RWPE2 (cell line): ENCODE measurements at regions not wholly inside any gene's neighbourhood (a gene's known extent, or its start where the extent isn't known, plus 50 kb on each side); places are given as distances from the start of the nearest gene placed in this dataset.

Source experiments
- ATAC-seq: fragments of 200-7000 bp; cut with Tn5 transposase; 3 replicates; pipeline ENCODE4 v1.9.1; 2021; ENCODE audit warnings: low read depth
- DNase-seq: peaks from one replicate; pipeline ENCODE4 v3.0.0-alpha.2; 2020; ENCODE audit warnings: low spot score
- H3K27ac ChIP-seq: fragments of 450-650 bp; 2 replicates; pipeline ENCODE4 v1.5.1; 2017; ENCODE audit warnings: mild to moderate bottlenecking; ENCODE audit not compliant: poor library complexity, severe bottlenecking
- H3K27me3 ChIP-seq: fragments of 250-450 bp; sonication (Bioruptor Pico); 2 replicates; pipeline ENCODE4 v1.5.1; 2021; ENCODE audit warnings: mild to moderate bottlenecking, moderate library complexity; ENCODE audit not compliant: insufficient read depth, poor library complexity, severe bottlenecking
- H3K36me3 ChIP-seq: fragments of 250-450 bp; sonication (Bioruptor Pico); 2 replicates; pipeline ENCODE4 v1.5.1; 2020; ENCODE audit warnings: low read depth, mild to moderate bottlenecking, moderate library complexity
- H3K4me1 ChIP-seq: fragments of 250-450 bp; sonication (Bioruptor Pico); 2 replicates; pipeline ENCODE4 v1.5.1; 2021; ENCODE audit warnings: mild to moderate bottlenecking, moderate library complexity; ENCODE audit not compliant: insufficient read depth, poor library complexity, severe bottlenecking
- H3K4me3 ChIP-seq: fragments of 250-450 bp; sonication (Bioruptor Pico); 2 replicates; pipeline ENCODE4 v1.5.1; 2021; ENCODE audit warnings: mild to moderate bottlenecking, moderate library complexity; ENCODE audit not compliant: severe bottlenecking
- H3K9me3 ChIP-seq: fragments of 250-450 bp; sonication (Bioruptor Pico); 2 replicates; pipeline ENCODE4 v1.5.1; 2021; ENCODE audit warnings: mild to moderate bottlenecking, moderate library complexity; ENCODE audit not compliant: severe bottlenecking
- TF ChIP-seq, protein P1 (sequence below): fragments of 450-650 bp; IDR thresholded peaks from one replicate; pipeline ENCODE4 v1.5.1; 2017; ENCODE audit warnings: mild to moderate bottlenecking, moderate library complexity; ENCODE audit not compliant: poor library complexity, severe bottlenecking

DNA sequence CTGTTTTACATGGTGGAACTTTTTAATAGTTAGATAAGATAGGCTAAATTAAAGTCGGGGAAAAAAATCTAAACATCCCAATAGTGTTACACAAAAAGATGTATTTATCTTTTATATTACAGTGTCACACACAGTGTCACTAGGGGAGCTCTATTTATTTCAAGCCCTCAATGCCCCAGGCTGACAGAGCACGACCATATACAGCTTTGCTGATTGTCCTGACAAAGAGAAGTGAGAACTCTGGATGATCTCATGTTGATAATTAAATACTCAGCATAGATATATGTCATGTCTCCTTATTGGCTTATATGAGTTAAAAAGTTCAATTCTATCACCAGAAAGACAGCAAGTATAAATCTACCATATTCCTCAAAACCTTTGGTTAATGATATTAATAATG lies 594.3 kb downstream of the LRFN5 start:
- no peak overlapping the region for H3K27ac ChIP-seq
- TF ChIP-seq, protein P1, sequence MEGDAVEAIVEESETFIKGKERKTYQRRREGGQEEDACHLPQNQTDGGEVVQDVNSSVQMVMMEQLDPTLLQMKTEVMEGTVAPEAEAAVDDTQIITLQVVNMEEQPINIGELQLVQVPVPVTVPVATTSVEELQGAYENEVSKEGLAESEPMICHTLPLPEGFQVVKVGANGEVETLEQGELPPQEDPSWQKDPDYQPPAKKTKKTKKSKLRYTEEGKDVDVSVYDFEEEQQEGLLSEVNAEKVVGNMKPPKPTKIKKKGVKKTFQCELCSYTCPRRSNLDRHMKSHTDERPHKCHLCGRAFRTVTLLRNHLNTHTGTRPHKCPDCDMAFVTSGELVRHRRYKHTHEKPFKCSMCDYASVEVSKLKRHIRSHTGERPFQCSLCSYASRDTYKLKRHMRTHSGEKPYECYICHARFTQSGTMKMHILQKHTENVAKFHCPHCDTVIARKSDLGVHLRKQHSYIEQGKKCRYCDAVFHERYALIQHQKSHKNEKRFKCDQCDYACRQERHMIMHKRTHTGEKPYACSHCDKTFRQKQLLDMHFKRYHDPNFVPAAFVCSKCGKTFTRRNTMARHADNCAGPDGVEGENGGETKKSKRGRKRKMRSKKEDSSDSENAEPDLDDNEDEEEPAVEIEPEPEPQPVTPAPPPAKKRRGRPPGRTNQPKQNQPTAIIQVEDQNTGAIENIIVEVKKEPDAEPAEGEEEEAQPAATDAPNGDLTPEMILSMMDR, result no peak

DNA sequence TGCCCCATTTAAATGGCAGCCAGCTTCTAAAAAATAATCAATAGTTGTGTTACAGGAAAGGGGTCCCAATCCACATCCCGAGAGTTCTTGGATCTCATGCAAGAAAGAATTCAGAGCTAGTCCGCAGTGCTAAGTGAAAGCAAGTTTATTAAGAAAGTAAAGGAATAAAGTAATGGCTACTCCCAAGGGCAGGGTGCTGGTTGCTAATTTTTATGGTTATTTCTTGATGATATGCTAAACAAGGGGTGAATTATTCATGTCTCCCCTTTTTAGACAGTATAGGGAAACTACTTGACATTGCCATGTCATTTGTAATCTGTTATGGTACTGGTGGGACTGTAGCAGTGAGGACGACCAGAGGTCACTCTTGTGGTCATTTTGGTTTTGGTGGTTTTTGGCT lies 591.3 kb downstream of the LRFN5 start:
- no peaks in the 10 kb centered on the region for H3K36me3 ChIP-seq
- H3K27me3 ChIP-seq, result peaks cover 3% of the 10 kb centered on the region
- H3K9me3 ChIP-seq, result no peaks in the 10 kb centered on the region
- TF ChIP-seq, protein P1, result no peak
- H3K27ac ChIP-seq, result no peak overlapping the region
- DNase-seq (no peak), ATAC-seq (no peak)
- H3K4me1 ChIP-seq, result peaks cover 6% of the 10 kb centered on the region
- no peak overlapping the region for H3K4me3 ChIP-seq

More for the DNA sequence above, 594.3 kb downstream of the LRFN5 start:
- Histone ChIP-seq H3K9me3 (no peaks in the 10 kb centered on the region), H3K4me3 (no peak overlapping the region), H3K36me3 (no peaks in the 10 kb centered on the region), H3K4me1 (no peaks in the 10 kb centered on the region), H3K27me3 (peaks cover 3% of the 10 kb centered on the region)
- DNase-seq, result no peak
- no peak for ATAC-seq

DNA sequence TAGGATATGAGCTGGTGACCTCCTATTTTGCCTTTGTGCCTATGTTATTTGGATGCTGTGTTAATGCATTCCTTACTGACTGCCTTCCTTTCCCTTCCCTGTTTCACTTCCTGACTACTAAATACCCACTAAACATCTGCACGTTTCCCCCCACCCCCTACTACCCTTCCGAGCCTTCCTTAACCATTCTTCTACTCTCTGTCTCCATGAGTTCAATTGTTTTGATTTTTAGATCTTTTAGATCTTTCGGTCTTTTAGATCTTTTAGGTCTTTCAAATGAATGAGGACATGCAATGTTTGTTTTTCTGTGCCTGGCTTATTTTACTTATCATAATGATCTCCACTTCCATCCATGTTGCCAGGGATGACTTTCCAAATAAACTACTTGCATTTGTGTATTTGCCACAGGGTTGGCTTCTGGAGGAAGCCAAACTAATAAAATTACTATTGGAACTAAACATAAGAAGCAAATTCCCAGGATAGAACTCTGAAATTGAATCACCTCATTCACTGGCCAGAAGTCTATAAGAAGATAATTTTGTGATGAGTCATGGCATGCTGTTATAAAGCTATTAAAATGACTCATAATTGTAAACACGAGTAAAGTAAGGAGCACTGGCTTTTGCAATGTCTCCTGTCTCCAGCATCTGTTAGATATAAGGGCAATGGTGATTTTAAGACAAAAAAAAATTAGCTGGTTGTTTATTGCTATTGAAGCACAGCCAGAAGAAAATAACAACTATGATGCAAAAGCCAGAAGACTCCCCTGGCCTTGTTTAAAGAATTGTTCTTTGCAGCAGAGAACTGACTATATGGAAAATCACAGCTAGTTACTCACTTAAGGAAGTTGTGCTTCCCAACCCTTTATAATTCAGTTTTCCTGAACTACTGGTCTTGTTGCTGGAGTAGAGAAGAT lies 586.3 kb downstream of the LRFN5 start:
- Histone ChIP-seq H3K27ac (peak overlapping the region; percentile 67), H3K27me3 (no peaks in the 10 kb centered on the region), H3K4me1 (peaks cover 15% of the 10 kb centered on the region), H3K36me3 (no peaks in the 10 kb centered on the region), H3K9me3 (no peaks in the 10 kb centered on the region), H3K4me3 (no peak overlapping the region)
- ATAC-seq, result peak; percentile 99
- DNase-seq, result no peak
- TF ChIP-seq, protein P1, result no peak

DNA sequence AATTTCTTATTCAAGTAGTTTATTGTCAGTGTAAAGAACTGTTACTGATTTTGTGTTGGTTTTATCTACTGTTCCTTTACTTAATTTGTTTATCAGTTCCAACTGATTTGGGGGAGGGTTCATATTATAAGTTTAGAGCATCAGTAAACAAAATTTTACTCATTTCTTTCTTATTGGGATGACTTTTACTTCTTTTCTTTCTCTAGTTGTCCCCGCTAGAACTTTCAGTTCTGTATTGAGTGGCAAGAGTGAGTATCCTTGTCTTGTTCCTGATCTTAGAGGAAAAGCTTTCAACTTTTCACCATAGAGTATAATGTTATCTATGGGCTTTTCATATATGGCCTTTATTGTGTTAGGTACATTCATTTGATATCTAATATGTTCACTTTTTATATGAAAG lies 584.1 kb downstream of the LRFN5 start:
- Histone ChIP-seq H3K9me3 (no peaks in the 10 kb centered on the region), H3K4me3 (no peak overlapping the region), H3K36me3 (no peaks in the 10 kb centered on the region), H3K27ac (no peak overlapping the region), H3K4me1 (peaks cover 15% of the 10 kb centered on the region), H3K27me3 (peaks cover 2% of the 10 kb centered on the region)
- TF ChIP-seq, protein P1, result no peak
- DNase-seq, result no peak
- ATAC-seq, result no peak

DNA sequence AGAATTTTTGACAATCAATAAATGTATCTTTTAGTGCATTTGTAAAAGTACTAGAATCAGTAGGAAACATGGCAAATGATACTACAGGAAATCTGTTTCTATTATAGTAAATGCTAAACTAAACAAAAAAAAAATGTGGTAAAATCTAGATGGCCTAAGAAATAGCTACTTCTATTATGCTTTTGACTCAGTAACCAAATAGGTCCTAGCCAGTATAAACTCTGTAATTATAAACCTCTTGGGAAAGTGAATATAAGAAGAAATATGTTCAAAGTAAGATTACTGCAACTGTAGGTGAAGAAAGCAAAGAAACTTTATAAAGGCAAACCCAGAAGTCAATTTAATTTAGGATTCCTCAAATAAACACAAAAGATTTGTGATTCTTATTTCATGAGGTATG lies 581.2 kb downstream of the LRFN5 start:
- H3K27ac ChIP-seq, result no peak overlapping the region
- peaks cover 8% of the 10 kb centered on the region for H3K4me1 ChIP-seq
- no peak overlapping the region for H3K4me3 ChIP-seq
- no peaks in the 10 kb centered on the region for H3K36me3 ChIP-seq
- H3K27me3 ChIP-seq, result peaks cover 14% of the 10 kb centered on the region
- DNase-seq (no peak), ATAC-seq (no peak)
- TF ChIP-seq, protein P1, result no peak
- no peaks in the 10 kb centered on the region for H3K9me3 ChIP-seq
